HCT116 (cell line): ENCODE measurements at regions not wholly inside any gene's neighbourhood (a gene's known extent, or its start where the extent isn't known, plus 50 kb on each side); places are given as distances from the start of the nearest gene placed in this dataset.

ENCODE experiments used
- ATAC-seq: fragments of 200-7000 bp; cut with Tn5 transposase; 2 replicates; pipeline ENCODE4 v1.9.1; 2020; ENCODE audit warnings: mild to moderate bottlenecking, moderate library complexity
- BruUV-seq: library from RNA; stranded (reverse); fragments of 400-500 nt; replicated peaks from 2 replicates; lab custom pipeline; 2021; lab: Mats Ljungman, UMichigan
- CTCF ChIA-PET: fragments of 300-600 bp; sonication (Branson Sonifier 250); formaldehyde crosslinking; loops from one replicate; lab custom pipeline; 2021; ENCODE audit warnings: antibody characterized with exemption; lab: Charles Lee
- POLR2A ChIA-PET: fragments of 300-600, 350-600 bp; sonication (Branson Sonifier 250); formaldehyde crosslinking; loops from one replicate; lab custom pipeline; 2021; ENCODE audit warnings: antibody characterized with exemption; lab: Charles Lee
- RAD21 ChIA-PET, 2 experiments: fragments of 300-600 bp; sonication (Branson Sonifier 250); formaldehyde crosslinking; loops; one replicate each; lab custom pipeline; 2023; ENCODE audit warnings: low total read pairs in 2 of 2; ENCODE audit not compliant: uncharacterized antibody in 2 of 2, unreplicated experiment in 2 of 2, low non-redundant PET in 1 of 2; lab: Charles Lee
- DNase-seq: peaks from one replicate; pipeline ENCODE4 v3.0.0-alpha.2; 2010; ENCODE audit warnings: low read depth, low spot score
- H2AFZ ChIP-seq: fragments of 200-600 bp; shearing (Covaris generic), sonication (generic); 2 replicates; pipeline ENCODE4 v1.6.1; 2017; ENCODE audit warnings: low read depth, mixed run types, mixed read lengths, antibody characterized with exemption, low read length; ENCODE audit not compliant: poor library complexity, severe bottlenecking
- H3K27ac ChIP-seq: 2 replicates; pipeline ENCODE4 v1.5.1; 2012; ENCODE audit warnings: low read depth, low read length
- H3K27me3 ChIP-seq: fragments of 200-600 bp; sonication (generic); 2 replicates; pipeline ENCODE4 v1.6.1; 2016; ENCODE audit warnings: mixed run types, low read length, mixed read lengths; ENCODE audit not compliant: insufficient read depth
- H3K36me3 ChIP-seq, 2 experiments: fragments of 200-500 bp in 1 of 2; fragments of 200-600 bp in 1 of 2; sonication (Bioruptor generic) in 1 of 2; sonication (generic) in 1 of 2; 2 replicates each; pipeline versions ENCODE4 v1.5.1 to v1.6.1; 2014 to 2016; ENCODE audit warnings: low read length in 2 of 2, inconsistent platforms in 1 of 2, mixed read lengths in 1 of 2, mixed run types in 1 of 2; ENCODE audit not compliant: insufficient read depth in 2 of 2, control insufficient read depth in 1 of 2
- H3K4me1 ChIP-seq, 2 experiments: fragments of 200-600 bp in 1 of 2; sonication (generic) in 1 of 2; 2 replicates each; pipeline versions ENCODE4 v1.5.1 to v1.6.1; 2012 to 2017; ENCODE audit warnings: low read length in 2 of 2, inconsistent platforms in 1 of 2, mild to moderate bottlenecking in 1 of 2, mixed read lengths in 1 of 2, mixed run types in 1 of 2, moderate library complexity in 1 of 2; ENCODE audit not compliant: insufficient read depth in 2 of 2, control insufficient read depth in 1 of 2
- H3K4me2 ChIP-seq: fragments of 200-600 bp; sonication (generic); 2 replicates; pipeline ENCODE4 v1.6.1; 2017; ENCODE audit warnings: mixed run types, low read length, mixed read lengths
- H3K4me3 ChIP-seq, 2 experiments: fragments of 200-600 bp in 1 of 2; sonication (generic) in 1 of 2; replicated peaks in 1 of 2; 2 replicates each; pipeline ENCODE4 v1.5.1; 2011 to 2016; ENCODE audit warnings: low read length in 2 of 2, control low read depth in 1 of 2, low read depth in 1 of 2, mild to moderate bottlenecking in 1 of 2, mixed read lengths in 1 of 2, mixed run types in 1 of 2
- H3K79me2 ChIP-seq: fragments of 200-600 bp; sonication (generic); 2 replicates; pipeline ENCODE4 v1.6.1; 2017; ENCODE audit warnings: mild to moderate bottlenecking, mixed run types, low read length, moderate library complexity, mixed read lengths; ENCODE audit not compliant: insufficient read depth
- H3K9ac ChIP-seq: fragments of 200-600 bp; sonication (generic); 2 replicates; pipeline ENCODE4 v1.6.1; 2016; ENCODE audit warnings: low read length, mixed read lengths
- H3K9me2 ChIP-seq: fragments of 200-600 bp; sonication (generic), shearing (Covaris generic); 2 replicates; pipeline ENCODE4 v1.6.1; 2017; ENCODE audit warnings: mixed run types, mild to moderate bottlenecking, moderate library complexity; ENCODE audit not compliant: insufficient read depth
- H3K9me3 ChIP-seq, 2 experiments: fragments of 200-500 bp in 1 of 2; fragments of 200-600 bp in 1 of 2; sonication (Bioruptor generic) in 1 of 2; sonication (generic) in 1 of 2; 2 replicates each; pipeline ENCODE4 v1.6.1; 2014 to 2017; ENCODE audit warnings: low read length in 2 of 2, mixed read lengths in 2 of 2, inconsistent platforms in 1 of 2, low read depth in 1 of 2, mild to moderate bottlenecking in 1 of 2, mixed run types in 1 of 2, moderate library complexity in 1 of 2; ENCODE audit not compliant: control insufficient read depth in 1 of 2, insufficient read depth in 1 of 2
- H4K20me1 ChIP-seq: fragments of 200-600 bp; sonication (generic), shearing (Covaris generic); 2 replicates; pipeline ENCODE4 v1.6.1; 2017; ENCODE audit warnings: mixed run types, mild to moderate bottlenecking, moderate library complexity; ENCODE audit not compliant: insufficient read depth
- CBX3 ChIP-seq: IDR thresholded peaks from 2 replicates; pipeline ENCODE4 v1.6.1; 2012; ENCODE audit warnings: low read depth
- CEBPB ChIP-seq: IDR thresholded peaks from 2 replicates; pipeline ENCODE4 v1.6.1; 2012; ENCODE audit warnings: low read depth
- CTCF ChIP-seq, 3 experiments: fragments of 200-600 bp in 1 of 3; sonication (generic) in 1 of 3; IDR thresholded peaks in 2 of 3; conservative IDR thresholded peaks in 1 of 3; 2 replicates each; pipeline ENCODE4 v1.5.1; 2012 to 2017; ENCODE audit warnings: low read depth in 2 of 3, low read length in 2 of 3, antibody characterized with exemption in 1 of 3, borderline replicate concordance in 1 of 3, control low read depth in 1 of 3, mild to moderate bottlenecking in 1 of 3, mixed read lengths in 1 of 3, mixed run types in 1 of 3, moderate library complexity in 1 of 3; ENCODE audit not compliant: insufficient read depth in 1 of 3
- EGR1 ChIP-seq: IDR thresholded peaks from 2 replicates; pipeline ENCODE4 v1.6.1; 2012; ENCODE audit warnings: low read depth
- ELF1 ChIP-seq: IDR thresholded peaks from 2 replicates; pipeline ENCODE4 v1.6.1; 2012; ENCODE audit warnings: low read depth, borderline replicate concordance
- EZH2phosphoT487 ChIP-seq: fragments of 200-600 bp; IDR thresholded peaks from 2 replicates; pipeline ENCODE4 v1.6.1; 2018; ENCODE audit warnings: antibody characterized with exemption, borderline replicate concordance
- FOSL1 ChIP-seq: IDR thresholded peaks from 2 replicates; pipeline ENCODE4 v1.6.1; 2012; ENCODE audit warnings: low read depth
- JUND ChIP-seq: IDR thresholded peaks from 2 replicates; pipeline ENCODE4 v1.6.1; 2012
- MAX ChIP-seq: IDR thresholded peaks from 2 replicates; pipeline ENCODE4 v1.6.1; 2012
- POLR2A ChIP-seq: IDR thresholded peaks from 2 replicates; pipeline ENCODE4 v1.7.0; 2011; ENCODE audit warnings: borderline replicate concordance; ENCODE audit not compliant: insufficient read depth, insufficient read length; ENCODE audit errors: extremely low read depth
- POLR2AphosphoS5 ChIP-seq: IDR thresholded peaks from 2 replicates; pipeline ENCODE4 v1.6.1; 2011; ENCODE audit warnings: mild to moderate bottlenecking, low read depth, low read length, moderate library complexity
- RAD21 ChIP-seq: IDR thresholded peaks from 2 replicates; pipeline ENCODE4 v1.6.1; 2012; ENCODE audit warnings: low read depth, mild to moderate bottlenecking
- SIN3A ChIP-seq: IDR thresholded peaks from 2 replicates; pipeline ENCODE4 v1.6.1; 2012; ENCODE audit warnings: low read depth
- SP1 ChIP-seq: IDR thresholded peaks from 2 replicates; pipeline ENCODE4 v1.6.1; 2012; ENCODE audit warnings: low read depth
- SRF ChIP-seq: IDR thresholded peaks from 2 replicates; pipeline ENCODE4 v1.6.1; 2012; ENCODE audit warnings: low read depth
- TCF7L2 ChIP-seq: IDR thresholded peaks from 2 replicates; pipeline ENCODE4 v1.7.0; 2011; ENCODE audit warnings: borderline replicate concordance, inconsistent platforms; ENCODE audit not compliant: insufficient read depth, insufficient read length; ENCODE audit errors: extremely low read depth
- YY1 ChIP-seq: IDR thresholded peaks from 2 replicates; pipeline ENCODE4 v1.6.1; 2011; ENCODE audit warnings: low read length, low read depth, moderate library complexity, mild to moderate bottlenecking; ENCODE audit not compliant: insufficient replicate concordance; ENCODE audit errors: extremely low read depth
- ZBTB33 ChIP-seq: IDR thresholded peaks from 2 replicates; pipeline ENCODE4 v1.6.1; 2011; ENCODE audit warnings: mild to moderate bottlenecking, low read length, moderate library complexity; ENCODE audit not compliant: insufficient replicate concordance; ENCODE audit errors: extremely low read depth
- ZNF274 ChIP-seq: fragments of 200-500 bp; sonication (Bioruptor generic); IDR thresholded peaks from 2 replicates; pipeline ENCODE4 v1.6.1; 2014; ENCODE audit warnings: mild to moderate bottlenecking, low read depth, low read length, inconsistent platforms
- intact Hi-C: fragments of 100-400 bp; cut with micrococcal nuclease; formaldehyde crosslinking; loops from 2 replicates; pipeline ENCODE4 v1.10.0; 2022
- TF ChIP-seq, protein P1 (sequence below): IDR thresholded peaks from 2 replicates; pipeline ENCODE4 v1.6.1; 2012; ENCODE audit warnings: low read depth

GRCh38 chr7:156017431-156017830 lies 205.2 kb upstream of the SHH start:
- CTCF ChIA-PET: no interaction called here
- H3K79me2 ChIP-seq: no peaks in the 10 kb centered on the region
- TF ChIP-seq, protein P1, sequence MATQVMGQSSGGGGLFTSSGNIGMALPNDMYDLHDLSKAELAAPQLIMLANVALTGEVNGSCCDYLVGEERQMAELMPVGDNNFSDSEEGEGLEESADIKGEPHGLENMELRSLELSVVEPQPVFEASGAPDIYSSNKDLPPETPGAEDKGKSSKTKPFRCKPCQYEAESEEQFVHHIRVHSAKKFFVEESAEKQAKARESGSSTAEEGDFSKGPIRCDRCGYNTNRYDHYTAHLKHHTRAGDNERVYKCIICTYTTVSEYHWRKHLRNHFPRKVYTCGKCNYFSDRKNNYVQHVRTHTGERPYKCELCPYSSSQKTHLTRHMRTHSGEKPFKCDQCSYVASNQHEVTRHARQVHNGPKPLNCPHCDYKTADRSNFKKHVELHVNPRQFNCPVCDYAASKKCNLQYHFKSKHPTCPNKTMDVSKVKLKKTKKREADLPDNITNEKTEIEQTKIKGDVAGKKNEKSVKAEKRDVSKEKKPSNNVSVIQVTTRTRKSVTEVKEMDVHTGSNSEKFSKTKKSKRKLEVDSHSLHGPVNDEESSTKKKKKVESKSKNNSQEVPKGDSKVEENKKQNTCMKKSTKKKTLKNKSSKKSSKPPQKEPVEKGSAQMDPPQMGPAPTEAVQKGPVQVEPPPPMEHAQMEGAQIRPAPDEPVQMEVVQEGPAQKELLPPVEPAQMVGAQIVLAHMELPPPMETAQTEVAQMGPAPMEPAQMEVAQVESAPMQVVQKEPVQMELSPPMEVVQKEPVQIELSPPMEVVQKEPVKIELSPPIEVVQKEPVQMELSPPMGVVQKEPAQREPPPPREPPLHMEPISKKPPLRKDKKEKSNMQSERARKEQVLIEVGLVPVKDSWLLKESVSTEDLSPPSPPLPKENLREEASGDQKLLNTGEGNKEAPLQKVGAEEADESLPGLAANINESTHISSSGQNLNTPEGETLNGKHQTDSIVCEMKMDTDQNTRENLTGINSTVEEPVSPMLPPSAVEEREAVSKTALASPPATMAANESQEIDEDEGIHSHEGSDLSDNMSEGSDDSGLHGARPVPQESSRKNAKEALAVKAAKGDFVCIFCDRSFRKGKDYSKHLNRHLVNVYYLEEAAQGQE: no peak
- TF ChIP-seq POLR2A: no peak
- no peak for TF ChIP-seq YY1
- TF ChIP-seq JUND: no peak
- TF ChIP-seq SRF: no peak
- TF ChIP-seq TCF7L2: no peak
- no peak for TF ChIP-seq RAD21
- TF ChIP-seq EZH2phosphoT487: no peak
- TF ChIP-seq SIN3A: no peak
- TF ChIP-seq FOSL1: no peak
- no peak for TF ChIP-seq CEBPB
- no peak for TF ChIP-seq MAX
- no peak for TF ChIP-seq ZBTB33
- no peak for TF ChIP-seq EGR1
- no peak for TF ChIP-seq POLR2AphosphoS5
- no peak for TF ChIP-seq ZNF274
- no peak for TF ChIP-seq ELF1
- TF ChIP-seq CBX3: no peak
- TF ChIP-seq CTCF (IDR thresholded peaks at IDR 0.05 in 2 of 3, conservative IDR thresholded peaks at IDR 0.05 in 1 of 3; ENCODE audit: borderline replicate concordance in 1 of 3, insufficient read depth in 1 of 3, low read depth in 2 of 3, low read length in 2 of 3): no peak
- TF ChIP-seq SP1: no peak
- no peak overlapping the region for H2AFZ ChIP-seq
- RAD21 ChIA-PET: no interaction called here
- H3K27me3 ChIP-seq: no peaks in the 10 kb centered on the region
- intact Hi-C loops: no loop called here
- ATAC-seq (no peak), DNase-seq (no peak)
- H3K4me2 ChIP-seq: no peak overlapping the region
- H3K4me3 ChIP-seq: no peak overlapping the region
- H4K20me1 ChIP-seq: no peaks in the 10 kb centered on the region
- H3K9ac ChIP-seq: no peak overlapping the region
- H3K9me3 ChIP-seq: no peaks in the 10 kb centered on the region; a peak in 1 of 4 replicates
- BruUV-seq: no TSS peak
- H3K9me2 ChIP-seq: no peaks in the 10 kb centered on the region
- no peak overlapping the region for H3K27ac ChIP-seq
- POLR2A ChIA-PET: no interaction called here
- no peaks in the 10 kb centered on the region for H3K4me1 ChIP-seq
- no peaks in the 10 kb centered on the region for H3K36me3 ChIP-seq
